Activated CD4-positive, alpha-beta T cell treated with anti-CD3 and anti-CD28 coated beads for 4 hours (primary cell): ENCODE measurements at regions not wholly inside any gene's neighbourhood (a gene's known extent, or its start where the extent isn't known, plus 50 kb on each side); places are given as distances from the start of the nearest gene placed in this dataset.

ENCODE experiments used
- DNase-seq, 2 donors: peaks; one replicate each; pipeline ENCODE4 v3.0.0-alpha.2; 2020

DNA sequence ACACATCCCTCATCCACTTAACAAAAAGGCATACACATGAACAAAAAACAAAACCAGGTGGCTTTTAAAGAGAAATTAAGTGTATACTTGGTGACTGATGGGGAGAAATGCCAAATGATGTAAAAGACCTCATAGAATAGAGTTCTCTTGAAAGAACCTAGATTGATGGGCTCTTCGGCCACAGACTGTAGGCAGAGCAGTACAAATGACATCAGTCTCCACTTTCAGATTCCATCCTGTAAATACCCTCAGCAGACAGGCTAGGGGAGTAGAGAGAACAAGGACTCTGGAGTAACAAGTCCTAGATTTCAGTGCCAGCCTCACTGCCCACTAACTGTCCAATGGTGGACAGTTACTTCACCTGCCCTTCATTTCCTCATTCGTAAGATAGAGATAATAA is 203.8 kb downstream of the MZT1 start:
- no peak for DNase-seq

- no peak for DNase-seq
Measured at GRCh38 chr13:72523049-72523448, 204.4 kb downstream of the MZT1 start.

DNA sequence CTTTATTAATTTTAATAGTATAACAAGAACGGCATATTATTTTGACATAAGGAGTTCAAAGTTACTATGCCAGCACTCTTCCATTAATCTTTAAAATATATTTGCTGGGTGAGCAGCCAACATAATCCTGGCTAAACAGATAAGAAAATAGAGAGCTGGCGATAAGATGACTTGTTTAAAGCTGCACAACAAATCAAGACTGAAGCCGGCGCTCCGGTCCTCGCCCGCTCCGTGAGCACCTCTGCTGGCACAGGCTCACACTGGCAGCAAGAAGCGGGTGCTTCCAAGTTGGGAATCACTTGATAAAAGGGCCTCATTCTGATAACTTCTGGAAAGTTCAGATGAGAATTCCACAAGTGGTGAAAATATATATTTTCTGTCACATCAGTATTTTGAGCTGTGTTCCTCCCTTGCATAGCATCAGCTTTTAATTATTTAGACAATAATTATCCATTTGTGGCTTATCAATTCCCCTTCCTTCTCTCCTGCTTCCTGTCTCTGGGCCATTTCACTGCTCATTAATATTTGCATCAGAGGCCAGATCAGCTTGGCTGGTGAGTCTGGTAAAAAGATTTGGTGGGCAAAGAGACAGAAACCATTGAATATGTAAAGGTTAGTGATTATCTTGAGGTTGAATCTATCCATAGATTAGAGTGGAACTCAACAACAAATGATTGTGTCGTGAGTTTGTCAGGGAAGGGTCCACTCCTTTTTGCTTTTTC is 205.3 kb downstream of the MZT1 start:
- DNase-seq: no peak

DNA sequence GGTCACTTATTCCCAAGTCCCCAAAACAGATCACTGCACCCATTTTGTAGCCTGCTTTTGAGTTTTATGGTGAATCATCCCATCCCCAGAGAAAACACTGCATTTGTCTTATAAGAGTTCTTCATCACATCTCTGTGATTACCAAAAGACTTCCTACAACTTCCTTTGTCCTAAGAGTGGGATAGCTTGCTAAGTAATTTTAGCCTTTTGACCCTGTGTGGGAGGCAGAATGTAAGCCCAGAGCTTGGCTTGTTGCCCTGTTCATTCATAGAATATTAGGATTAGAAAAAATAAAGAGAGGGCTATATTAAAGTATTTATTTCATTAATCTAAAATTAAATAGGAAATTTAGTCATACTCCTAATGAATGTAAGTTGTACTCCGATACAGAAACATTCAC is 213.3 kb downstream of the MZT1 start:
- no peak for DNase-seq

DNA sequence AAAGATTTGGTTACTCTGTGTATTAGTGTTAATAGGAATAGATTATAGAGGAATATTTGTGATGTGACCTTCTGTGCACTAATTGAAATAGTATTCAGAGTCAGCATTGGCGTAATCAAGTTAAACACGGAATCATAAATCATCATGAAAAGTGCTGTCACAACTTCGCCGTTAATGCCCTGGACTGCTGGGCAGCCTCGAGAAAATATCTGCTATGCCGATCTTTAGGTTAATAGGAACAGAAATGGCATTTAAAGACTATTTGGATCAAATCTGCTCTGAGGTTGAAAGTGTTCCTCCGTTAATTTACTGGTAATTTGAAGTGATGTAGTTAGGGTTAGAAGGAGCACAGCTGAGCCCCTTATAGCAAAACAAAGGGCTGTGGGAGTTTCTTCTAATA is 219.0 kb downstream of the MZT1 start:
- no peak for DNase-seq

DNA sequence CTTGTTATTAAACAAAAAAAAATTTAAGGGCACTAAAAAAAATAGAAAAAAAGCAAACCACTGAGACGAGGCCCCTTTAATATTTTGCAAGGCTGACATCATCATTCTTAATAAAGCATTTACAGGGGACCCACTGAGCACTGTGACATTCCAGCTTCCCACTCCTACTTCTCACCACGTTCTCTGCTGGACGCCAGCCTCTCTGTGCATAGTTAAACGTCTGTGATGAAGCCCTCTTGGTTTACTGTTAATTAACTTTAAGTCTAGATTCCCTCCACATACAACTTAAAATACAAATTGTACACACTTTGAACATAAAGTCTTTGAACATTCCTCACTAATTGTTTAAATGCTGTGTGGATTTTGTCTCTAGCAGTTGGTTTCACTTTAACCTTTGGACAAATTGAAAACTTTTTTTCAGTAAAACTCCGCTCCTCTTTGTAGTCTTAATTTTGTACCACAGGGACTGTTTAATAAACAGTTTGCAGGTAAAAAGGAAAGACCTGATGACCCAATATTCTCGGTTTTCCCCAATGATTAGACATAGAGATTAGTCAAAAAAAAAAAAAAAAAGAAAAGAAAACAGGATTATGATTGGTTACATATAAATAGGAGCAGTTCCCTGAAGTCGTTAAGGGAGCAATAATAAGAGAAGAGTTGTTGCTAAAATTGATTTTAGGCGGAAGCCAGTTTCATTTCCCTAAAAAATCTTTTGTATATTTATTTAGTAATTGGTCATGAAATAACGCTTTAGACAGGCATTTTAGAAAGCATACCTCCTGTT is 219.8 kb downstream of the MZT1 start:
- DNase-seq: no peak

GRCh38 chr13:72506706-72507105 is 220.7 kb downstream of the MZT1 start:
- no peak for DNase-seq

- DNase-seq: no peak
Measured at GRCh38 chr13:72505376-72505775, 222.1 kb downstream of the MZT1 start.

- no peak for DNase-seq
Measured at GRCh38 chr13:72504131-72504841, 223.1 kb downstream of the MZT1 start.

DNA sequence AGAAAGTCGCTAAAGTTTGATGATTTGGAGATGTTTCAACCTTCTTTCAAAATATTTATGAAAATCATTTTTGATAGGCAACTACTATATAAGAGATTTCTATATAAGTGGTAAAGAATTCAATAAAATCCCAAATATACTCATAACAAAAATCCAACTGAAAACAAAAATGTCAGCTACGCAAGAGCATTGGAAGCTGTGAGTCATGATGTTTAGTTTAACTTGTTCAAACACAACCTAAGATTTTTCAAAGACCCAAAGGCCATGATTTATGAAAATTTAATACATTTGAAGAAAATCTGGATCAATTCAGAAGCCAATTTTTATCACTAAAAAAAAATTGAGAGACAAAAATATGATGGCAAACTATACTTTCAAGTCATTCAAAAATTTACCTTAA is 226.6 kb downstream of the MZT1 start:
- no peak for DNase-seq

DNA sequence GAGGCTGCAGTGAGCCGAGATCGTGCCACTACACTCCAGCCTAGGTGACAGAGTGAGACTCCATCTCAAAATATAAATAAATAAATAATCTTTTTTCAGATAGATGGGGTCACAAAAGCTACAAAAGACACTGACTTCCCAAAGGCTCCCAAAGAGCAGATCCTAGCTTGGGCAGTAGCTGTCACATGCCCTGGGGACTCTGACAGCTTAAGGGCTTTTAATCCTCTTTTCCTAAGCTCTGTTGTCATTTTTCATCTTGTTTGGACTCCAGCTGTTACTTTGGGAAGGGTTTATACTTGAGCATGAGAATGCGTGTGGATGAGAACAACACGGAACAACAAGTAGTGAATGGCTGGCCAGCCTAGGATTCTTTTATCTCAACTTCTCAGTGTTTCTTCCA is 231.7 kb downstream of the MZT1 start:
- no peak for DNase-seq

GRCh38 chr13:72489751-72490150 is 237.7 kb downstream of the MZT1 start:
- no peak for DNase-seq

GRCh38 chr13:72473321-72473720 is 254.1 kb downstream of the MZT1 start:
- DNase-seq: no peak

DNA sequence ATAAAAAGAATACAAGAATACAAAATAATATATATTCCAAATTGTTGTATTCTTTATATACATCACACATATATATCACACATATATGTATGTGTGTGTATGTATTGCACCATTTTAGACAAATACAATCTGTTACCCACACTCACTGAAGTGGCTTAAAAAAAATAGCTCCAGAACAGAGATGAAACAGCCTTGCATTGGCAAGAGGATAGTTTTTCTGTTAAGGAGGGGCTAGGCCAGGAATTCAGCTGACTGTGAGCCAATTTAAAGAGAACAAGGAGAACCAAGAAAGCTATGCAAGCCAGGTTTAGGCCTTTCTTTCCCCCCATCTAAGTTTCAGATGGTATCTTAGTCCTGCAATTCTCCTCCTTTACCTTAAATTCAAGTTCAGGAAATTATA is 257.5 kb downstream of the MZT1 start:
- DNase-seq: no peak

- DNase-seq: no peak
Measured at GRCh38 chr13:72463561-72463960, 263.9 kb downstream of the MZT1 start.

- DNase-seq: no peak
Measured at GRCh38 chr13:72462726-72463125, 264.7 kb downstream of the MZT1 start.

- no peak for DNase-seq
Measured at GRCh38 chr13:72462166-72462565, 265.3 kb downstream of the MZT1 start.

- no peak for DNase-seq
Measured at GRCh38 chr13:72458701-72459100, 268.7 kb downstream of the MZT1 start.

DNA sequence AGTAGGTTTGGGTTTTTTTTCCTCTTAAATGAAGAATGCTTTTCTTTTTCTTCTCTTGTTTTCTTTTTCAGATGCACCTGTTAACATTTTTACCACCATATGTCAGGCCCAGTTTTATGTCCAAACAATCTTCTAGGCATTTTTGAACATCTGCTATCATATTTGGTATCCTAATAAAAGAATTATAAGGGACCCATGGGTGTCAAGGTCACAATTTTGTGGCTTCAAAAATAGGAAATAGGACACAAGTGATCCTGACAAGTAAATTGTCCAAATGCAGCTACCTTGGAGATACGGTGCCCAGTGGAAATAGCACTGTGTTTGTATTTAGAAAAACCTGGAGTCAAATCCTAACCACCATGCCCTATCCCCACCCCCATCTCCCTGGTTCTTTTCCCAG is 270.3 kb downstream of the MZT1 start:
- no peak for DNase-seq

DNA sequence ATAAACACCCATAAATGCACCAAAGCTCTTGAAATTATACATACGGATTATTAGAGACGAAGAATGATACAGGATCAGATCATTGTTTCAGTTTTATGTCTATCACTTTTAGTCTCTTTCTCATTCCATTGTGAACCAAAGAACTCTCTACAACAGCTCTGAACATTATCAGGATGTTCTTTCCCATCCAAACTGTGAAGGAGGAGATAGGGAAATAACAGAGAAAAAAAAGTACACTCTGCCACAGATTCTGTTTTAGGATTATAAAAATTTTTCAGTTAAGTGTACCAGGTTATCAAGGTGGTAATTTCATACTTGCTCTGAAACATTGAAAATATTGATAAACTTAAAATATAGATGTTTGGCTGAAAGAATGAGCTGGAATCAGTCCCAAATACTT is 270.9 kb downstream of the MZT1 start:
- no peak for DNase-seq

DNA sequence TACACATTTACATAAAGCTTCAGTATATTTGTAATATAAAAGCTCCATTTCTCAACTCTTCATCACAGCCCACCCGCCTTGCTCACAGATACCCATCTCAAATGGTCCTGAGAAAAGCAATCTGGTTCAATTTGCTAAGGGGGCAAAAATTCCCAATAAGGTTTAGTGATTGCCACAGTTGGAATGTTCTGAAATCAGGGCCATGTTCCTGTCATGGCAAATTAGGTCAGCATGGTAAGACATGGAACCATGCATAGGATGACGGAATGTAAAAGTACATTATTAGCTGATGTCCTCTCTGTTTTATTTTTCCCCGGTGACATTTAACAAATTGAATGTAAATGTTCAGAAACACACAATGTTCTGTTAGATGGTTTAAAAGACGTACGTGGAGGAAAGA is 274.3 kb downstream of the MZT1 start:
- DNase-seq: no peak

DNA sequence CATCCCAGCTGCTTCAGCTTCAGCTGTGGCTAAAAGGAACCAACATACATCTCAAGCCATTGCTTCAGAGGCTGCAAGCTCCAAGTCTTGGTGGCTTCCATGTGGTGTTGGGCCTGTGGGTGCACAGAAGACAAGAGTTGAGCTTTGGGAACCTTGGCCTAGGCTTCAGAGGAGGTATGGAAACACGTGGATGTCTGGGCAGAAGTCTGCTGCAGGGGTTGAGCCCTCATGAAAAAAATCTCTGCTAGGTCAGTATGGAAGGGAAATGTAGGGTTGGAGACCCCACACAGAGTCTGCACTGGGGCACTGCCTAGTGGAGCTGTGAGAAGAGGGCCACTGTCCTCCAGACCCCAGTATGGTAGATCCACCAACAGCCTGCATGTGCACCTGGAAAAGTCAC is 279.3 kb downstream of the MZT1 start:
- no peak for DNase-seq

- no peak for DNase-seq
Measured at GRCh38 chr13:72444999-72445398, 282.4 kb downstream of the MZT1 start.

DNA sequence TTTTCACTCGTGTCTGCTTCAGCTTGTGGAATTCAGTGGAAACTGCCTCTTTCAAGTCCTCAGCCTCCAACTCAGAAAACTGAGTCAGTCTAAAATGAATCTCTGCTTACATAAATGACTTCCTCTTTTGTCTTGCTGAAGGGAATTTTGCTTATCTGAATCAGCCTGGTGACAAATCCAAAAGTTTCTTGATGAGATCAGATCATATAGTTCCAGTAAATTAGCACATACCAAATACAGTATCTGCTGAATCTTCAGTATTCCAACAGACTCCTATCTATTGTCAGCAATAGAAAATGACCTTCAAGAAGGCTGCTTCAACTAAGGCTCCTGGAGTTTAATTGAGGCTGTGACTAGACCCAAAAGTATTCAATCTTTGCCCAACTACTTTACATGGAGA is 290.0 kb downstream of the MZT1 start:
- no peak for DNase-seq
